GM18907 (cell line): ENCODE measurements at regions not wholly inside any gene's neighbourhood (a gene's known extent, or its start where the extent isn't known, plus 50 kb on each side); places are given as distances from the start of the nearest gene placed in this dataset.
"Not testable (repeated sequence)": the region's sequence is repeated elsewhere in the genome, so short reads cannot be mapped to it uniquely, and the experiment has no call there.

ENCODE experiments used
- ATAC-seq: cut with Tn5 transposase; IDR thresholded peaks from one replicate; pipeline ENCODE4 v1.9.1; 2021; ENCODE audit warnings: mild to moderate bottlenecking, moderate library complexity; ENCODE audit not compliant: unreplicated experiment

- not testable (repeated sequence) for ATAC-seq
These were observed 53.0 kb upstream of the C1QTNF3 start for GRCh38 chr5:34096033-34096432.

GRCh38 chr5:34099891-34100290 is 56.9 kb upstream of the C1QTNF3 start:
- not testable (repeated sequence) for ATAC-seq

GRCh38 chr5:34101567-34101966 is 58.6 kb upstream of the C1QTNF3 start:
- not testable (repeated sequence) for ATAC-seq

- ATAC-seq, result not testable (repeated sequence)
These were observed 65.9 kb upstream of the C1QTNF3 start for GRCh38 chr5:34108897-34109296.

- ATAC-seq, result not testable (repeated sequence)
These were observed 81.3 kb upstream of the C1QTNF3 start for GRCh38 chr5:34124280-34124679.

- peak; percentile 83 for ATAC-seq
These were observed 82.3 kb upstream of the C1QTNF3 start for GRCh38 chr5:34125354-34125753.

GRCh38 chr5:34126741-34127140 is 83.7 kb upstream of the C1QTNF3 start:
- not testable (repeated sequence) for ATAC-seq

GRCh38 chr5:34127818-34128217 is 84.8 kb upstream of the C1QTNF3 start:
- not testable (repeated sequence) for ATAC-seq

- not testable (repeated sequence) for ATAC-seq
These were observed 85.9 kb upstream of the C1QTNF3 start for GRCh38 chr5:34128890-34129289.

- not testable (repeated sequence) for ATAC-seq
These were observed 112.0 kb upstream of the C1QTNF3 start for GRCh38 chr5:34154988-34155387.

GRCh38 chr5:34156703-34157414 is 113.8 kb upstream of the C1QTNF3 start:
- ATAC-seq, result not testable (repeated sequence)

GRCh38 chr5:34160904-34161303 is 117.9 kb upstream of the C1QTNF3 start:
- not testable (repeated sequence) for ATAC-seq

- ATAC-seq, result not testable (repeated sequence)
These were observed 128.4 kb upstream of the C1QTNF3 start for GRCh38 chr5:34171398-34171797.

- ATAC-seq, result not testable (repeated sequence)
These were observed 136.6 kb upstream of the C1QTNF3 start for GRCh38 chr5:34179453-34180190.

- not testable (repeated sequence) for ATAC-seq
These were observed 137.2 kb upstream of the C1QTNF3 start for GRCh38 chr5:34180225-34180624.

GRCh38 chr5:34180940-34181614 is 138.1 kb upstream of the C1QTNF3 start:
- not testable (repeated sequence) for ATAC-seq

- not testable (repeated sequence) for ATAC-seq
These were observed 142.0 kb upstream of the C1QTNF3 start for GRCh38 chr5:34185005-34185404.

GRCh38 chr5:34185572-34185971 is 142.6 kb upstream of the C1QTNF3 start:
- ATAC-seq, result not testable (repeated sequence)

GRCh38 chr5:34186108-34186507 is 143.1 kb upstream of the C1QTNF3 start:
- ATAC-seq, result not testable (repeated sequence)

- not testable (repeated sequence) for ATAC-seq
These were observed 143.9 kb upstream of the C1QTNF3 start for GRCh38 chr5:34186865-34187264.

GRCh38 chr5:34187441-34187840 is 144.4 kb upstream of the C1QTNF3 start:
- not testable (repeated sequence) for ATAC-seq
